ENCODE measurements at regions not wholly inside any gene's neighbourhood (a gene's known extent, or its start where the extent isn't known, plus 50 kb on each side); places are given as distances from the start of the nearest gene placed in this dataset.

GRCh38 chr20:48238781-48239180 lies 453.5 kb upstream of the SULF2 start:
- no peak overlapping the region for H3K27ac ChIP-seq (ENCODE audit: low read depth, low read length)
- H3K4me3 ChIP-seq (ENCODE audit: low read length) = no peak overlapping the region
- no peak overlapping the region for H3K4me3 Mint-ChIP-seq
- peak; percentile 41 for DNase-seq
- no peak overlapping the region for H3K9ac ChIP-seq (ENCODE audit: extremely low read depth, low read length, poor library complexity, severe bottlenecking)
- H3K4me1 Mint-ChIP-seq = peaks cover 23% of the 10 kb centered on the region
- no peaks in the 10 kb centered on the region for H3K36me3 Mint-ChIP-seq (ENCODE audit: low read depth)
- H3K4me1 ChIP-seq (ENCODE audit: control insufficient read depth, insufficient read depth, low read length) = no peaks in the 10 kb centered on the region
- no peaks in the 10 kb centered on the region for H3K27me3 ChIP-seq (ENCODE audit: control insufficient read depth, insufficient read depth, low read length, poor library complexity, severe bottlenecking)
- H3K27me3 Mint-ChIP-seq (ENCODE audit: insufficient read depth) = no peaks in the 10 kb centered on the region
- H3K36me3 ChIP-seq (ENCODE audit: control insufficient read depth, insufficient read depth, low read length) = no peaks in the 10 kb centered on the region
- peaks cover 5% of the 10 kb centered on the region for H3K9me3 Mint-ChIP-seq
- H3K9me3 ChIP-seq (ENCODE audit: control insufficient read depth, low read length) = peaks cover 8% of the 10 kb centered on the region
- no peak for TF ChIP-seq CTCF (conservative IDR thresholded peaks at IDR 0.05)
- H3K27ac Mint-ChIP-seq = peak overlapping the region; percentile 61
- WGBS, 2 experiments (ENCODE audit: insufficient coverage in 1 of 2, insufficient read length in 1 of 2) = 71 to 86% methylated on average over 4 of the region's 4 CpGs

GRCh38 chr20:48238326-48238725 lies 453.0 kb upstream of the SULF2 start:
- Histone ChIP-seq H3K4me1 (ENCODE audit: control insufficient read depth, insufficient read depth, low read length) (no peaks in the 10 kb centered on the region), H3K9me3 (ENCODE audit: control insufficient read depth, low read length) (peaks cover 8% of the 10 kb centered on the region), H3K27me3 (ENCODE audit: control insufficient read depth, insufficient read depth, low read length, poor library complexity, severe bottlenecking) (no peaks in the 10 kb centered on the region), H3K9ac (ENCODE audit: extremely low read depth, low read length, poor library complexity, severe bottlenecking) (no peak overlapping the region), H3K4me3 (ENCODE audit: low read length) (no peak overlapping the region), H3K27ac (ENCODE audit: low read depth, low read length) (no peak overlapping the region), H3K36me3 (ENCODE audit: control insufficient read depth, insufficient read depth, low read length) (no peaks in the 10 kb centered on the region)
- peak overlapping the region; percentile 61 for H3K27ac Mint-ChIP-seq
- peak; percentile 53 for DNase-seq
- H3K9me3 Mint-ChIP-seq = peaks cover 8% of the 10 kb centered on the region
- no peak overlapping the region for H3K4me3 Mint-ChIP-seq
- 90 to 94% methylated on average over 3 to 4 of the region's 4 CpGs for WGBS, 2 experiments (ENCODE audit: insufficient coverage in 1 of 2, insufficient read length in 1 of 2)
- H3K36me3 Mint-ChIP-seq (ENCODE audit: low read depth) = no peaks in the 10 kb centered on the region
- H3K27me3 Mint-ChIP-seq (ENCODE audit: insufficient read depth) = peaks cover 1% of the 10 kb centered on the region
- no peak for TF ChIP-seq CTCF (conservative IDR thresholded peaks at IDR 0.05)
- peaks cover 23% of the 10 kb centered on the region for H3K4me1 Mint-ChIP-seq

DNA sequence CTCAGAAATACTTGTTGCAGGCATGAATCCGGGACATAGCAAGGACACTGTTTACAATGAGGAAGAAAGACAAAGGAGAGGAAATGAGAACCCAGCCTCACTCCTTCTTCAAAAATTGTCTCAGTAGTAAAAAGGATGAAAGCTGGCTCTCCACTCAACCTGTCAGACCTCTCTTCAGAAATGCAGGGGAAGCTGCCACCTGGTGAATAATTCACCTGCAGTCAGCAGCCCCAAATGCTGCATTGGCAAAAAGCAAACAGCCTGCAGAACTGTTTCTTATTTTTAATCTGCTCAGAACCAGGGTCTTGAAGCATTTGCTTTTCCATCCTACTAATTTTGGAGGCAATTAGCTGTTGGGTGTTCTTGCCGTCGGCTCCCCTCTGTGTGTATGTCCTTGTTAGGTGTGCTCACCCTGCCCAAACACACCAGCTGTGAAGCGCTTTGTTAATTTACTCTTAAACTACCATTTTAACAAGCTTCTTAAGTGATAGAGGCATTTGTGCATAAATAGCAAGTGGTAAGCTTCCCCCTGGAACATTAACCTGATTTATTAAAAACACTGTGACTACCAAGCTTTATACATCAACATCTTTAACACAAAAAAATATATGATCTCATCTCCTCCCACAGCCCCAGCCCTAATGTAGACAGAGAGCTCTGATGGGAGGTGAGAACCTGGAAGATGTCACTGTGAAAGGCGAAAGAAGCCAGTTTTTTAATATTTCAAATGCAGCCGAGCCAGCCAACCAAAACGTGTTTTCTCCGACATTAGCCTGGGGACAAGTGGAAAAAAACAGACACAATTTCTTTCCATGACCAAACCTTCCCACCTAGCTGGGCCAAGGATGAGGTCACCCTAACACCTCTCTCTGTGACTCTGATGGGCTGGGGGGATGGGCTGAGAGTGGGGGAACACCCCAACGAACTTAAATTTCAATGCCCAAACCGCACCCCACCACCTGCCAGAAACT lies 451.0 kb upstream of the SULF2 start:
- no peaks in the 10 kb centered on the region for H3K36me3 ChIP-seq (ENCODE audit: control insufficient read depth, insufficient read depth, low read length)
- peaks cover 19% of the 10 kb centered on the region for H3K9me3 ChIP-seq (ENCODE audit: control insufficient read depth, low read length)
- Mint-ChIP-seq H3K27me3 (ENCODE audit: insufficient read depth) (peaks cover 1% of the 10 kb centered on the region), H3K4me1 (peaks cover 15% of the 10 kb centered on the region), H3K4me3 (no peak overlapping the region), H3K27ac (no peak overlapping the region), H3K36me3 (ENCODE audit: low read depth) (peaks cover 6% of the 10 kb centered on the region), H3K9me3 (peaks cover 22% of the 10 kb centered on the region)
- no peaks in the 10 kb centered on the region for H3K27me3 ChIP-seq (ENCODE audit: control insufficient read depth, insufficient read depth, low read length, poor library complexity, severe bottlenecking)
- DNase-seq = peak; percentile 49
- no peak overlapping the region for H3K4me3 ChIP-seq (ENCODE audit: low read length)
- H3K4me1 ChIP-seq (ENCODE audit: control insufficient read depth, insufficient read depth, low read length) = no peaks in the 10 kb centered on the region
- H3K27ac ChIP-seq (ENCODE audit: low read depth, low read length) = no peak overlapping the region
- no peak overlapping the region for H3K9ac ChIP-seq (ENCODE audit: extremely low read depth, low read length, poor library complexity, severe bottlenecking)
- TF ChIP-seq CTCF (conservative IDR thresholded peaks at IDR 0.05) = no peak
- 77 to 90% methylated on average over 6 to 9 of the region's 10 CpGs for WGBS, 2 experiments (ENCODE audit: insufficient coverage in 1 of 2, insufficient read length in 1 of 2)
